ENCODE measurements at regions not wholly inside any gene's neighbourhood (a gene's known extent, or its start where the extent isn't known, plus 50 kb on each side); places are given as distances from the start of the nearest gene placed in this dataset.
"Not testable (repeated sequence)": the region's sequence is repeated elsewhere in the genome, so short reads cannot be mapped to it uniquely, and the experiment has no call there.

GRCh38 chr11:80929031-80929805 lies 1488.4 kb upstream of the TENM4 start:
- Mint-ChIP-seq H3K27me3 (ENCODE audit: low read depth) (no peaks in the 10 kb centered on the region), H3K36me3 (ENCODE audit: low read depth) (no peaks in the 10 kb centered on the region), H3K27ac (ENCODE audit: unreplicated experiment) (no peak overlapping the region), H3K4me3 (no peak overlapping the region), H3K9me3 (no peaks in the 10 kb centered on the region), H3K4me1 (no peaks in the 10 kb centered on the region)
- DNase-seq (ENCODE audit: low read depth, low spot score) = no peak
- TF ChIP-seq CTCF (conservative IDR thresholded peaks at IDR 0.05) = no peak

- Mint-ChIP-seq H3K9me3 (no peaks in the 10 kb centered on the region), H3K36me3 (ENCODE audit: low read depth) (no peaks in the 10 kb centered on the region), H3K4me3 (no peak overlapping the region), H3K27me3 (ENCODE audit: low read depth) (no peaks in the 10 kb centered on the region), H3K27ac (ENCODE audit: unreplicated experiment) (no peak overlapping the region), H3K4me1 (no peaks in the 10 kb centered on the region)
- no peak for DNase-seq (ENCODE audit: low read depth, low spot score)
- TF ChIP-seq CTCF (conservative IDR thresholded peaks at IDR 0.05) = no peak
These were observed 1484.5 kb upstream of the TENM4 start for GRCh38 chr11:80925321-80925720.

- not testable (repeated sequence) for H3K27me3 Mint-ChIP-seq (ENCODE audit: low read depth); DNase-seq (ENCODE audit: low read depth, low spot score); H3K36me3 Mint-ChIP-seq (ENCODE audit: low read depth); H3K27ac Mint-ChIP-seq (ENCODE audit: unreplicated experiment); H3K4me1 Mint-ChIP-seq; H3K9me3 Mint-ChIP-seq; H3K4me3 Mint-ChIP-seq
These were observed 1480.5 kb upstream of the TENM4 start for GRCh38 chr11:80921310-80921709.

GRCh38 chr11:80916173-80916798 lies 1475.5 kb upstream of the TENM4 start:
- no peaks in the 10 kb centered on the region for H3K36me3 Mint-ChIP-seq (ENCODE audit: low read depth)
- no peak for DNase-seq (ENCODE audit: low read depth, low spot score)
- no peaks in the 10 kb centered on the region for H3K4me1 Mint-ChIP-seq
- no peak for TF ChIP-seq CTCF (conservative IDR thresholded peaks at IDR 0.05)
- H3K4me3 Mint-ChIP-seq = no peak overlapping the region
- no peak overlapping the region for H3K27ac Mint-ChIP-seq (ENCODE audit: unreplicated experiment)
- no peaks in the 10 kb centered on the region for H3K9me3 Mint-ChIP-seq
- H3K27me3 Mint-ChIP-seq (ENCODE audit: low read depth) = no peaks in the 10 kb centered on the region

GRCh38 chr11:80914311-80914710 lies 1473.5 kb upstream of the TENM4 start:
- no peak for DNase-seq (ENCODE audit: low read depth, low spot score)
- Mint-ChIP-seq H3K27ac (ENCODE audit: unreplicated experiment) (no peak overlapping the region), H3K27me3 (ENCODE audit: low read depth) (no peaks in the 10 kb centered on the region), H3K36me3 (ENCODE audit: low read depth) (no peaks in the 10 kb centered on the region), H3K4me1 (no peaks in the 10 kb centered on the region), H3K4me3 (no peak overlapping the region), H3K9me3 (no peaks in the 10 kb centered on the region)
- TF ChIP-seq CTCF (conservative IDR thresholded peaks at IDR 0.05) = no peak

- TF ChIP-seq CTCF (conservative IDR thresholded peaks at IDR 0.05) = no peak
- Mint-ChIP-seq H3K27ac (ENCODE audit: unreplicated experiment) (no peak overlapping the region), H3K9me3 (no peaks in the 10 kb centered on the region), H3K4me3 (no peak overlapping the region), H3K27me3 (ENCODE audit: low read depth) (no peaks in the 10 kb centered on the region), H3K4me1 (no peaks in the 10 kb centered on the region), H3K36me3 (ENCODE audit: low read depth) (no peaks in the 10 kb centered on the region)
- DNase-seq (ENCODE audit: low read depth, low spot score) = no peak
These were observed 1470.8 kb upstream of the TENM4 start for GRCh38 chr11:80911666-80912065.

Data from neural crest cell (in vitro differentiated cells).